ENCODE measurements at regions not wholly inside any gene's neighbourhood (a gene's known extent, or its start where the extent isn't known, plus 50 kb on each side); places are given as distances from the start of the nearest gene placed in this dataset.

- no peaks in the 10 kb centered on the region for H3K79me2 ChIP-seq (replicated peaks; ENCODE audit: insufficient read depth, low read length)
- H3K9me2 ChIP-seq (ENCODE audit: insufficient read depth, low read length), result no peaks in the 10 kb centered on the region
- no peaks in the 10 kb centered on the region for H3K36me3 ChIP-seq (ENCODE audit: insufficient read depth, low read length)
- no peaks in the 10 kb centered on the region for H3K9me3 ChIP-seq (ENCODE audit: low read length)
- TF ChIP-seq CTCF (IDR thresholded peaks at IDR 0.05; ENCODE audit: poor library complexity, severe bottlenecking), result no peak
- no peak for TF ChIP-seq POLR2AphosphoS5 (IDR thresholded peaks at IDR 0.05)
- no peak for TF ChIP-seq RAD21 (conservative IDR thresholded peaks at IDR 0.05)
- no peak for TF ChIP-seq EP300 (conservative IDR thresholded peaks at IDR 0.05; ENCODE audit: poor library complexity, severe bottlenecking)
- no peak for TF ChIP-seq REST (IDR thresholded peaks at IDR 0.05; ENCODE audit: borderline replicate concordance)
- no peak overlapping the region for H3K9ac ChIP-seq (ENCODE audit: low read length)
- H3K4me2 ChIP-seq (ENCODE audit: low read length), result no peak overlapping the region
- H3F3A ChIP-seq (ENCODE audit: insufficient read depth, low read length, poor library complexity, severe bottlenecking), result no peaks in the 10 kb centered on the region
- no peak overlapping the region for H2AFZ ChIP-seq (ENCODE audit: low read depth, low read length)
- no peaks in the 10 kb centered on the region for H3K27me3 ChIP-seq (ENCODE audit: insufficient read depth, low read depth, low read length)
- no peak overlapping the region for H3K27ac ChIP-seq (ENCODE audit: low read length)
- H3K4me3 ChIP-seq (ENCODE audit: low read length), result no peak overlapping the region
- no peaks in the 10 kb centered on the region for H4K20me1 ChIP-seq (ENCODE audit: insufficient read depth)
Measured at GRCh38 chr3:154515921-154516320, 85.9 kb upstream of the GPR149 start.

- H3K9me2 ChIP-seq (ENCODE audit: insufficient read depth, low read length), result no peaks in the 10 kb centered on the region
- H3K27me3 ChIP-seq (ENCODE audit: insufficient read depth, low read depth, low read length), result no peaks in the 10 kb centered on the region
- no peaks in the 10 kb centered on the region for H3K79me2 ChIP-seq (replicated peaks; ENCODE audit: insufficient read depth, low read length)
- no peak for TF ChIP-seq RAD21 (conservative IDR thresholded peaks at IDR 0.05)
- no peaks in the 10 kb centered on the region for H3F3A ChIP-seq (ENCODE audit: insufficient read depth, low read length, poor library complexity, severe bottlenecking)
- no peak overlapping the region for H3K4me2 ChIP-seq (ENCODE audit: low read length)
- H2AFZ ChIP-seq (ENCODE audit: low read depth, low read length), result no peak overlapping the region
- H4K20me1 ChIP-seq (ENCODE audit: insufficient read depth), result no peaks in the 10 kb centered on the region
- H3K27ac ChIP-seq (ENCODE audit: low read length), result no peak overlapping the region
- H3K9ac ChIP-seq (ENCODE audit: low read length), result no peak overlapping the region
- H3K9me3 ChIP-seq (ENCODE audit: low read length), result no peaks in the 10 kb centered on the region
- no peaks in the 10 kb centered on the region for H3K36me3 ChIP-seq (ENCODE audit: insufficient read depth, low read length)
- H3K4me3 ChIP-seq (ENCODE audit: low read length), result no peak overlapping the region
Measured at GRCh38 chr3:154510780-154511179, 80.8 kb upstream of the GPR149 start.

- no peaks in the 10 kb centered on the region for H3F3A ChIP-seq (ENCODE audit: insufficient read depth, low read length, poor library complexity, severe bottlenecking)
- H3K4me2 ChIP-seq (ENCODE audit: low read length), result no peak overlapping the region
- TF ChIP-seq SMC3 (conservative IDR thresholded peaks at IDR 0.05; ENCODE audit: poor library complexity) (no peak), CTCF (IDR thresholded peaks at IDR 0.05; ENCODE audit: poor library complexity, severe bottlenecking) (no peak)
- H2AFZ ChIP-seq (ENCODE audit: low read depth, low read length), result no peak overlapping the region
- no peaks in the 10 kb centered on the region for H3K79me2 ChIP-seq (replicated peaks; ENCODE audit: insufficient read depth, low read length)
- H3K4me3 ChIP-seq (ENCODE audit: low read length), result no peak overlapping the region
- no peak overlapping the region for H3K9ac ChIP-seq (ENCODE audit: low read length)
- H3K36me3 ChIP-seq (ENCODE audit: insufficient read depth, low read length), result no peaks in the 10 kb centered on the region
- no peaks in the 10 kb centered on the region for H3K9me2 ChIP-seq (ENCODE audit: insufficient read depth, low read length)
- H3K27me3 ChIP-seq (ENCODE audit: insufficient read depth, low read depth, low read length), result no peaks in the 10 kb centered on the region
- no peaks in the 10 kb centered on the region for H4K20me1 ChIP-seq (ENCODE audit: insufficient read depth)
- H3K27ac ChIP-seq (ENCODE audit: low read length), result no peak overlapping the region
- H3K9me3 ChIP-seq (ENCODE audit: low read length), result no peaks in the 10 kb centered on the region
Measured at GRCh38 chr3:154507727-154508126, 77.7 kb upstream of the GPR149 start.

Measured in neural cell (in vitro differentiated cells).